Liver (tissue), 8 donors: ENCODE measurements at regions not wholly inside any gene's neighbourhood (a gene's known extent, or its start where the extent isn't known, plus 50 kb on each side); places are given as distances from the start of the nearest gene placed in this dataset.

Experiments
- DNase-seq: peaks from one replicate; pipeline ENCODE4 v3.0.0-alpha.2; 2017; ENCODE audit warnings: low spot score
- H3K27ac ChIP-seq, 2 donors: one replicate each; pipeline ENCODE4 v1.7.0; 2013; ENCODE audit warnings: inconsistent platforms in 2 of 2, low read length in 2 of 2, control low read depth in 1 of 2, low read depth in 1 of 2, mild to moderate bottlenecking in 1 of 2
- H3K27me3 ChIP-seq, 4 donors: one replicate each; pipeline versions ENCODE4 v1.6.1 to v1.7.0; 2013; ENCODE audit warnings: low read length in 3 of 4, inconsistent platforms in 1 of 4, mild to moderate bottlenecking in 1 of 4, moderate library complexity in 1 of 4; ENCODE audit not compliant: control insufficient read depth in 4 of 4, insufficient read depth in 4 of 4
- H3K36me3 ChIP-seq, 4 donors: one replicate each; pipeline versions ENCODE4 v1.6.1 to v1.7.0; 2013; ENCODE audit warnings: low read length in 3 of 4, mild to moderate bottlenecking in 3 of 4, low read depth in 1 of 4, moderate library complexity in 1 of 4; ENCODE audit not compliant: control insufficient read depth in 4 of 4, insufficient read depth in 3 of 4
- H3K4me1 ChIP-seq, 4 donors: one replicate each; pipeline versions ENCODE4 v1.6.1 to v1.7.0; 2013; ENCODE audit warnings: low read length in 3 of 4, mild to moderate bottlenecking in 3 of 4, moderate library complexity in 1 of 4; ENCODE audit not compliant: control insufficient read depth in 4 of 4, insufficient read depth in 4 of 4
- H3K4me3 ChIP-seq, 3 donors: one replicate each; pipeline versions ENCODE4 v1.6.1 to v1.7.0; 2013; ENCODE audit warnings: low read length in 3 of 3, control low read depth in 1 of 3, low read depth in 1 of 3, mild to moderate bottlenecking in 1 of 3
- H3K9ac ChIP-seq, 2 donors: one replicate each; pipeline ENCODE4 v1.7.0; 2013; ENCODE audit warnings: low read length in 2 of 2, mild to moderate bottlenecking in 2 of 2, moderate library complexity in 2 of 2, control low read depth in 1 of 2, low read depth in 1 of 2
- H3K9me3 ChIP-seq, 4 donors: one replicate each; pipeline versions ENCODE4 v1.6.1 to v1.7.0; 2013; ENCODE audit warnings: low read length in 3 of 4; ENCODE audit not compliant: control insufficient read depth in 4 of 4
- CTCF ChIP-seq: fragments of 150-350 bp; IDR thresholded peaks from 2 replicates; pipeline ENCODE4 v1.5.1; 2017; ENCODE audit warnings: improper control_type of control experiment, low read depth, low read length; ENCODE audit not compliant: missing input control
- EGR1 ChIP-seq, 2 donors: IDR thresholded peaks; 2 replicates each; pipeline ENCODE4 v1.6.1; 2016 to 2018; ENCODE audit warnings: antibody characterized with exemption in 2 of 2, low read depth in 2 of 2
- FOXA1 ChIP-seq: IDR thresholded peaks from 2 replicates; pipeline ENCODE4 v1.6.1; 2016; ENCODE audit warnings: antibody characterized with exemption
- FOXA2 ChIP-seq: IDR thresholded peaks from 2 replicates; pipeline ENCODE4 v1.6.1; 2016; ENCODE audit warnings: antibody characterized with exemption
- GABPA ChIP-seq, 2 donors: IDR thresholded peaks in 1 of 2; conservative IDR thresholded peaks in 1 of 2; 2 replicates each; pipeline ENCODE4 v1.6.1; 2016; ENCODE audit warnings: antibody characterized with exemption in 2 of 2, mild to moderate bottlenecking in 1 of 2, moderate library complexity in 1 of 2
- HNF4A ChIP-seq, 2 donors: conservative IDR thresholded peaks; 2 replicates each; pipeline ENCODE4 v1.6.1; 2016; ENCODE audit warnings: antibody characterized with exemption in 2 of 2, mild to moderate bottlenecking in 2 of 2
- HNF4G ChIP-seq: IDR thresholded peaks from 2 replicates; pipeline ENCODE4 v1.6.1; 2016; ENCODE audit warnings: antibody characterized with exemption
- JUND ChIP-seq, 2 donors: IDR thresholded peaks; 2 replicates each; pipeline ENCODE4 v1.6.1; 2016; ENCODE audit warnings: antibody characterized with exemption in 2 of 2
- NR2F2 ChIP-seq: IDR thresholded peaks from 2 replicates; pipeline ENCODE4 v1.6.1; 2016; ENCODE audit warnings: antibody characterized with exemption
- RAD21 ChIP-seq, 2 donors: IDR thresholded peaks; 2 replicates each; pipeline ENCODE4 v1.6.1; 2016; ENCODE audit warnings: antibody characterized with exemption in 2 of 2, mild to moderate bottlenecking in 2 of 2
- RXRA ChIP-seq, 2 donors: IDR thresholded peaks; 2 replicates each; pipeline ENCODE4 v1.6.1; 2017 to 2018; ENCODE audit warnings: antibody characterized with exemption in 2 of 2, mild to moderate bottlenecking in 1 of 2
- SP1 ChIP-seq: IDR thresholded peaks from 2 replicates; pipeline ENCODE4 v1.6.1; 2018; ENCODE audit warnings: antibody characterized with exemption, mild to moderate bottlenecking
- TAF1 ChIP-seq: conservative IDR thresholded peaks from 2 replicates; pipeline ENCODE4 v1.6.1; 2016; ENCODE audit warnings: antibody characterized with exemption, mild to moderate bottlenecking
- YY1 ChIP-seq: IDR thresholded peaks from 2 replicates; pipeline ENCODE4 v1.6.1; 2016; ENCODE audit warnings: antibody characterized with exemption, mild to moderate bottlenecking
- ZBTB33 ChIP-seq: IDR thresholded peaks from 2 replicates; pipeline ENCODE4 v1.6.1; 2016; ENCODE audit warnings: antibody characterized with exemption
- WGBS: extraction: QIAGEN DNeasy Blood & Tissue Kit; methylation state at CpG from one replicate; pipeline ENCODE4 v1.1.7; 2013; 5-methylcytosine and 5-hydroxymethylcytosine counted together
- TF ChIP-seq, protein P1 (sequence below): IDR thresholded peaks from 2 replicates; pipeline ENCODE4 v1.6.1; 2016; ENCODE audit warnings: antibody characterized with exemption
- TF ChIP-seq, protein P2 (sequence below): IDR thresholded peaks from 2 replicates; pipeline ENCODE4 v1.6.1; 2016; ENCODE audit warnings: antibody characterized with exemption
- TF ChIP-seq, protein P3 (sequence below): IDR thresholded peaks from 2 replicates; pipeline ENCODE4 v1.6.1; 2016; ENCODE audit warnings: antibody characterized with exemption, mild to moderate bottlenecking
- donor health status: healthy.
- donor health status: healthy.
- donor health status: healthy.
- donor health status: healthy.
- donor health status: healthy.

GRCh38 chr7:24221500-24221899 is 62.5 kb upstream of the NPY start:
- Histone ChIP-seq H3K9ac (no peak overlapping the region), H3K9me3 (peaks cover 0 to 8% (median 2%) of the 10 kb centered on the region in 4 donors), H3K36me3 (peaks cover 0 to 2% (median 0%) of the 10 kb centered on the region in 4 donors), H3K4me1 (no peaks in the 10 kb centered on the region), H3K4me3 (no peak overlapping the region), H3K27me3 (no peaks in the 10 kb centered on the region), H3K27ac (no peak overlapping the region)
- 49% methylated on average over 2 of the region's 2 CpGs for WGBS
- TF ChIP-seq GABPA (IDR thresholded peaks at IDR 0.05 in 1 of 2, conservative IDR thresholded peaks at IDR 0.05 in 1 of 2) = no peak
- TF ChIP-seq HNF4A (conservative IDR thresholded peaks at IDR 0.05) = no peak
- TF ChIP-seq, protein P1, sequence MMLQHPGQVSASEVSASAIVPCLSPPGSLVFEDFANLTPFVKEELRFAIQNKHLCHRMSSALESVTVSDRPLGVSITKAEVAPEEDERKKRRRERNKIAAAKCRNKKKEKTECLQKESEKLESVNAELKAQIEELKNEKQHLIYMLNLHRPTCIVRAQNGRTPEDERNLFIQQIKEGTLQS = no peak
- TF ChIP-seq RAD21 (IDR thresholded peaks at IDR 0.05) = no peak
- TF ChIP-seq, protein P2, sequence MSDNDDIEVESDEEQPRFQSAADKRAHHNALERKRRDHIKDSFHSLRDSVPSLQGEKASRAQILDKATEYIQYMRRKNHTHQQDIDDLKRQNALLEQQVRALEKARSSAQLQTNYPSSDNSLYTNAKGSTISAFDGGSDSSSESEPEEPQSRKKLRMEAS = no peak
- no peak for TF ChIP-seq CTCF
- no peak for TF ChIP-seq RXRA (IDR thresholded peaks at IDR 0.05)
- no peak for TF ChIP-seq NR2F2
- no peak for TF ChIP-seq ZBTB33
- TF ChIP-seq FOXA2 = no peak
- TF ChIP-seq SP1 = no peak
- TF ChIP-seq YY1 = no peak
- TF ChIP-seq HNF4G = no peak
- TF ChIP-seq, protein P3, sequence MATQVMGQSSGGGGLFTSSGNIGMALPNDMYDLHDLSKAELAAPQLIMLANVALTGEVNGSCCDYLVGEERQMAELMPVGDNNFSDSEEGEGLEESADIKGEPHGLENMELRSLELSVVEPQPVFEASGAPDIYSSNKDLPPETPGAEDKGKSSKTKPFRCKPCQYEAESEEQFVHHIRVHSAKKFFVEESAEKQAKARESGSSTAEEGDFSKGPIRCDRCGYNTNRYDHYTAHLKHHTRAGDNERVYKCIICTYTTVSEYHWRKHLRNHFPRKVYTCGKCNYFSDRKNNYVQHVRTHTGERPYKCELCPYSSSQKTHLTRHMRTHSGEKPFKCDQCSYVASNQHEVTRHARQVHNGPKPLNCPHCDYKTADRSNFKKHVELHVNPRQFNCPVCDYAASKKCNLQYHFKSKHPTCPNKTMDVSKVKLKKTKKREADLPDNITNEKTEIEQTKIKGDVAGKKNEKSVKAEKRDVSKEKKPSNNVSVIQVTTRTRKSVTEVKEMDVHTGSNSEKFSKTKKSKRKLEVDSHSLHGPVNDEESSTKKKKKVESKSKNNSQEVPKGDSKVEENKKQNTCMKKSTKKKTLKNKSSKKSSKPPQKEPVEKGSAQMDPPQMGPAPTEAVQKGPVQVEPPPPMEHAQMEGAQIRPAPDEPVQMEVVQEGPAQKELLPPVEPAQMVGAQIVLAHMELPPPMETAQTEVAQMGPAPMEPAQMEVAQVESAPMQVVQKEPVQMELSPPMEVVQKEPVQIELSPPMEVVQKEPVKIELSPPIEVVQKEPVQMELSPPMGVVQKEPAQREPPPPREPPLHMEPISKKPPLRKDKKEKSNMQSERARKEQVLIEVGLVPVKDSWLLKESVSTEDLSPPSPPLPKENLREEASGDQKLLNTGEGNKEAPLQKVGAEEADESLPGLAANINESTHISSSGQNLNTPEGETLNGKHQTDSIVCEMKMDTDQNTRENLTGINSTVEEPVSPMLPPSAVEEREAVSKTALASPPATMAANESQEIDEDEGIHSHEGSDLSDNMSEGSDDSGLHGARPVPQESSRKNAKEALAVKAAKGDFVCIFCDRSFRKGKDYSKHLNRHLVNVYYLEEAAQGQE = no peak
- TF ChIP-seq FOXA1 = no peak
- no peak for TF ChIP-seq TAF1
- TF ChIP-seq EGR1 (IDR thresholded peaks at IDR 0.05; ENCODE audit: low read depth in 2 of 2) = no peak
- no peak for TF ChIP-seq JUND (IDR thresholded peaks at IDR 0.05)
- no peak for DNase-seq
